22Rv1 (cell line): ENCODE measurements at regions not wholly inside any gene's neighbourhood (a gene's known extent, or its start where the extent isn't known, plus 50 kb on each side); places are given as distances from the start of the nearest gene placed in this dataset.

Source experiments
- H3K27ac ChIP-seq: fragments of 450-650 bp; 2 replicates; pipeline ENCODE4 v1.5.1; 2017
- CTCF ChIP-seq: fragments of 450-650 bp; IDR thresholded peaks from 2 replicates; pipeline ENCODE4 v1.5.1; 2017; ENCODE audit warnings: mild to moderate bottlenecking
- ZFX ChIP-seq: fragments of 450-650 bp; IDR thresholded peaks from 2 replicates; pipeline ENCODE4 v1.6.1; 2017; ENCODE audit warnings: antibody characterized with exemption, borderline replicate concordance

GRCh38 chr14:78090864-78091263 is 79.3 kb upstream of the NRXN3 start:
- no peak for TF ChIP-seq CTCF
- no peak for TF ChIP-seq ZFX
- no peak overlapping the region for H3K27ac ChIP-seq

DNA sequence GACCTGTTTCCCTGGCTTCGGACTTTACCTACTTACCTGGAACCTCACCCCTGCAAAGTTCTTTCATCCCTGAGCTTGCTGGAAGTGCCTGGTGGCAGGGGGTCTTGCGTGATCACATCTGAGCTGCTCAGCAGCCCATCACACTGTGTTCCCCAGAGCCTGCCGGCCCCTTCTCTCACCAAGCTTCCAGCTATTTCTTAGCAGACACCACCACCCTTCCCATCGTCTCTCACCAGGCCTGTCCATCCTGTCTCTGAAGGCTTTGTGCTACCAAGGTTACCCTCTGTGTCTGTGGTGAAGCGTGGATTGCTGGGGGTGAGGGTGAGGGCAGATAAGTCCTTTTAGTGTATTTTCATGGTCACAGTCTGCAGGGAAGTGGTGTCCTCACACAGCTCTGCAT is 78.8 kb upstream of the NRXN3 start:
- TF ChIP-seq CTCF (no peak), ZFX (no peak)
- H3K27ac ChIP-seq: no peak overlapping the region

DNA sequence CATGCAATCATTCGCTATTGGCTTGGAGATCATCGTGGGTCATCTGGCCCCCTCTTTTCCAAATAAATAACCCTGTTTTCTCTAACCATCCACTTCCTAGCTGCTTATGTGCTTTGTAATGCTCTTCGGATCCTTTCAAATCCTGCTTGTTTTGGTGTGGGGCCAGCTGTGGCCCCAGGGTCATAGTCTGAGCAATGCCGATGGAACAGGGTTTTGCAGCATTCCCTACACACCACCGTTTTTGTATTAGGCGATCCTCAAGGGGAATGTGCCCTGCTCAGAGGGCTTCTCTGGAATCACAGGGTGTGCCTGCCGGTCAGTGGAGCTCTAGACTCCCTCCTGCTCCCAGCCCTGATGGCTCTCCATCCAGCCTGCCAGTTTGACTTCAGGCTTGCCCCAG is 78.1 kb upstream of the NRXN3 start:
- TF ChIP-seq ZFX (no peak), CTCF (no peak)
- no peak overlapping the region for H3K27ac ChIP-seq

DNA sequence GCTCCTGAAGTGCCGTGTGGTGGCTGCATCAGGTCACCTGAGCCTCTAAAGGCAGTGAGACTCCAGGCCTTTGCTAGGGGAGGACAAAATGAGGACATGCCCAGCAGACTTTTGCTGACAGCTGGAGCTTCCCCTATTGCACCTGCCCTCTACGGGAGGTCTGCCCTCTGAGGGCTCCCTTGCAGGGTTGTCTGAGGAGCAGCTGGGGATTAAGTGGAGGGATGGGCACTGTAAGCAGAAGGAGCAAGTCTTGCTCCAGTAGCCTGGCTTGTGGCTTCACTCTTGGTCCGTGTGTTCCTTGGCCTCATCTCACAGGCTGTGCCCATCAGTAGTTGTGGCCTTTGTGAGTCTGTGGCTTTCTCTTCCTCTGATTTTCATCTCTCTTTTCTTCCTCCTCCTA is 66.9 kb upstream of the NRXN3 start:
- TF ChIP-seq CTCF (no peak), ZFX (no peak)
- no peak overlapping the region for H3K27ac ChIP-seq

- H3K27ac ChIP-seq: no peak overlapping the region
- TF ChIP-seq ZFX: no peak
- no peak for TF ChIP-seq CTCF
These were observed 66.0 kb upstream of the NRXN3 start for GRCh38 chr14:78104160-78104559.

DNA sequence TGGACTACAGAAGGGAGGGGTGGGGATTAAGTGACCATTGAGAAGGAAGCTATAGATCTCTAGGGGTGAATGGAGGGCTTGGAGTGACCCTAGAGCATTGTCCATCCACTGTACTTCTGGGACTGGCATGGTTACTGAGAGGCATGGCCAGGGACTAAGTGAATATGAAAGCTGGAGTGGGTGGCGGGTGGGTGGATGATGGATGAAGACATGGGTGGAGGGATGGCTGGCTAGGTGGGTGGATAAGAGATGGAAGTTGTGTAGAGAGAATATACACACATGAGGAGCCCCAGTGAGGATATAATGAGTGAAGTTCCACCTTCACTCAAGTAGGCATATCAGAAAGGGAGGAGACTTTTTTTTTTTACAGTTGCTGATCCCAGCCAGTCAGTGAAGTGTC is 65.5 kb upstream of the NRXN3 start:
- H3K27ac ChIP-seq: no peak overlapping the region
- TF ChIP-seq ZFX (no peak), CTCF (no peak)

GRCh38 chr14:78106381-78106780 is 63.8 kb upstream of the NRXN3 start:
- TF ChIP-seq ZFX (no peak), CTCF (no peak)
- H3K27ac ChIP-seq: no peak overlapping the region
